HUES64 (cell line): ENCODE measurements at regions not wholly inside any gene's neighbourhood (a gene's known extent, or its start where the extent isn't known, plus 50 kb on each side); places are given as distances from the start of the nearest gene placed in this dataset.

Source experiments
- H3K27ac ChIP-seq: 2 replicates; pipeline ENCODE4 v1.7.0; 2013; ENCODE audit warnings: low read depth, low read length, inconsistent platforms
- H3K27me3 ChIP-seq: 2 replicates; pipeline ENCODE4 v1.6.1; 2013; ENCODE audit warnings: mild to moderate bottlenecking, low read length; ENCODE audit not compliant: insufficient read depth
- H3K36me3 ChIP-seq: 2 replicates; pipeline ENCODE4 v1.6.1; 2013; ENCODE audit warnings: mild to moderate bottlenecking, low read length; ENCODE audit not compliant: insufficient read depth
- H3K4me1 ChIP-seq: 2 replicates; pipeline ENCODE4 v1.6.1; 2013; ENCODE audit warnings: mild to moderate bottlenecking, low read length, moderate library complexity; ENCODE audit not compliant: insufficient read depth
- H3K4me3 ChIP-seq: 2 replicates; pipeline ENCODE4 v1.5.1; 2013; ENCODE audit warnings: mild to moderate bottlenecking, low read length, moderate library complexity
- H3K9ac ChIP-seq: 2 replicates; pipeline ENCODE4 v1.6.1; 2013; ENCODE audit warnings: mild to moderate bottlenecking, low read depth, low read length
- H3K9me3 ChIP-seq: 2 replicates; pipeline ENCODE4 v1.6.1; 2013; ENCODE audit warnings: low read depth, low read length; ENCODE audit not compliant: insufficient read depth
- WGBS: fragments of 150-250, 120-280 bp; methylation state at CpG from one replicate; pipeline ENCODE4 v1.1.7; 2013; ENCODE audit warnings: missing lambda C conversion rate; 5-methylcytosine and 5-hydroxymethylcytosine counted together

GRCh38 chr17:13995856-13996271 is 73.4 kb upstream of the COX10 start:
- H3K27me3 ChIP-seq: no peaks in the 10 kb centered on the region
- H3K9me3 ChIP-seq: no peaks in the 10 kb centered on the region
- no peak overlapping the region for H3K4me3 ChIP-seq
- no peaks in the 10 kb centered on the region for H3K4me1 ChIP-seq
- no peak overlapping the region for H3K27ac ChIP-seq
- no peaks in the 10 kb centered on the region for H3K36me3 ChIP-seq
- no peak overlapping the region for H3K9ac ChIP-seq
- 87% methylated on average over 3 of the region's 4 CpGs for WGBS

- Histone ChIP-seq H3K4me3 (no peak overlapping the region), H3K9me3 (no peaks in the 10 kb centered on the region), H3K4me1 (no peaks in the 10 kb centered on the region), H3K27me3 (no peaks in the 10 kb centered on the region), H3K27ac (no peak overlapping the region), H3K36me3 (no peaks in the 10 kb centered on the region), H3K9ac (no peak overlapping the region)
- 79% methylated on average over 7 of the region's 7 CpGs for WGBS
These were observed 73.0 kb upstream of the COX10 start for GRCh38 chr17:13996276-13996675.

GRCh38 chr17:13996748-13997147 is 72.6 kb upstream of the COX10 start:
- WGBS: 76% methylated on average over 3 of the region's 3 CpGs
- Histone ChIP-seq H3K4me1 (no peaks in the 10 kb centered on the region), H3K36me3 (no peaks in the 10 kb centered on the region), H3K27ac (no peak overlapping the region), H3K4me3 (no peak overlapping the region), H3K9ac (no peak overlapping the region), H3K9me3 (no peaks in the 10 kb centered on the region), H3K27me3 (no peaks in the 10 kb centered on the region)

GRCh38 chr17:14004927-14005620 is 64.2 kb upstream of the COX10 start:
- H3K4me3 ChIP-seq: no peak overlapping the region
- peaks cover 6% of the 10 kb centered on the region for H3K4me1 ChIP-seq
- no peak overlapping the region for H3K27ac ChIP-seq
- 93% methylated on average over 2 of the region's 2 CpGs for WGBS
- no peak overlapping the region for H3K9ac ChIP-seq
- no peaks in the 10 kb centered on the region for H3K27me3 ChIP-seq
- no peaks in the 10 kb centered on the region for H3K36me3 ChIP-seq
- no peaks in the 10 kb centered on the region for H3K9me3 ChIP-seq

GRCh38 chr17:14006249-14006942 is 62.9 kb upstream of the COX10 start:
- H3K4me3 ChIP-seq: no peak overlapping the region
- no peak overlapping the region for H3K9ac ChIP-seq
- H3K27ac ChIP-seq: no peak overlapping the region
- no peaks in the 10 kb centered on the region for H3K9me3 ChIP-seq
- no peaks in the 10 kb centered on the region for H3K27me3 ChIP-seq
- H3K36me3 ChIP-seq: no peaks in the 10 kb centered on the region
- H3K4me1 ChIP-seq: peaks cover 12% of the 10 kb centered on the region
- 100% methylated on average over 1 of the region's 1 CpG for WGBS

- WGBS: 97% methylated on average over 2 of the region's 2 CpGs
- Histone ChIP-seq H3K36me3 (no peaks in the 10 kb centered on the region), H3K9me3 (no peaks in the 10 kb centered on the region)
These were observed 61.4 kb upstream of the COX10 start for GRCh38 chr17:14007951-14008350.

GRCh38 chr17:14011036-14011692 is 58.1 kb upstream of the COX10 start:
- Histone ChIP-seq H3K4me1 (peaks cover 21% of the 10 kb centered on the region), H3K36me3 (no peaks in the 10 kb centered on the region), H3K9ac (no peak overlapping the region), H3K27me3 (no peaks in the 10 kb centered on the region), H3K9me3 (no peaks in the 10 kb centered on the region), H3K4me3 (no peak overlapping the region), H3K27ac (no peak overlapping the region)
- 73% methylated on average over 5 of the region's 5 CpGs for WGBS

More at GRCh38 chr17:14007951-14008350, 61.4 kb upstream of the COX10 start:
- Histone ChIP-seq H3K27me3 (no peaks in the 10 kb centered on the region), H3K4me3 (no peak overlapping the region), H3K27ac (no peak overlapping the region), H3K4me1 (peaks cover 21% of the 10 kb centered on the region), H3K9ac (no peak overlapping the region)

- H3K27me3 ChIP-seq: no peaks in the 10 kb centered on the region
- no peak overlapping the region for H3K4me3 ChIP-seq
- H3K9ac ChIP-seq: no peak overlapping the region
- WGBS: 85% methylated on average over 3 of the region's 4 CpGs
- peaks cover 21% of the 10 kb centered on the region for H3K4me1 ChIP-seq
- no peak overlapping the region for H3K27ac ChIP-seq
- no peaks in the 10 kb centered on the region for H3K36me3 ChIP-seq
- H3K9me3 ChIP-seq: no peaks in the 10 kb centered on the region
These were observed 57.4 kb upstream of the COX10 start for GRCh38 chr17:14011740-14012405.

GRCh38 chr17:14014657-14015056 is 54.6 kb upstream of the COX10 start:
- no peak overlapping the region for H3K4me3 ChIP-seq
- H3K27ac ChIP-seq: no peak overlapping the region
- H3K27me3 ChIP-seq: no peaks in the 10 kb centered on the region
- peaks cover 20% of the 10 kb centered on the region for H3K4me1 ChIP-seq
- WGBS: 90% methylated on average over 7 of the region's 7 CpGs
- H3K9ac ChIP-seq: no peak overlapping the region
- no peaks in the 10 kb centered on the region for H3K9me3 ChIP-seq
- no peaks in the 10 kb centered on the region for H3K36me3 ChIP-seq

- no peaks in the 10 kb centered on the region for H3K27me3 ChIP-seq
- no peak overlapping the region for H3K9ac ChIP-seq
- H3K36me3 ChIP-seq: no peaks in the 10 kb centered on the region
- H3K27ac ChIP-seq: no peak overlapping the region
- no peaks in the 10 kb centered on the region for H3K9me3 ChIP-seq
- 90% methylated on average over 14 of the region's 14 CpGs for WGBS
- no peak overlapping the region for H3K4me3 ChIP-seq
- peaks cover 13% of the 10 kb centered on the region for H3K4me1 ChIP-seq
These were observed 54.0 kb upstream of the COX10 start for GRCh38 chr17:14015271-14015670.

GRCh38 chr17:14016858-14017257 is 52.4 kb upstream of the COX10 start:
- no peak overlapping the region for H3K27ac ChIP-seq
- H3K9ac ChIP-seq: no peak overlapping the region
- H3K36me3 ChIP-seq: no peaks in the 10 kb centered on the region
- H3K4me1 ChIP-seq: peaks cover 6% of the 10 kb centered on the region; the same call in 1 of the 2 replicates
- H3K9me3 ChIP-seq: no peaks in the 10 kb centered on the region
- no peak overlapping the region for H3K4me3 ChIP-seq
- H3K27me3 ChIP-seq: no peaks in the 10 kb centered on the region
- WGBS: 99% methylated on average over 3 of the region's 3 CpGs
